ENCODE measurements at regions not wholly inside any gene's neighbourhood (a gene's known extent, or its start where the extent isn't known, plus 50 kb on each side); places are given as distances from the start of the nearest gene placed in this dataset.

DNA sequence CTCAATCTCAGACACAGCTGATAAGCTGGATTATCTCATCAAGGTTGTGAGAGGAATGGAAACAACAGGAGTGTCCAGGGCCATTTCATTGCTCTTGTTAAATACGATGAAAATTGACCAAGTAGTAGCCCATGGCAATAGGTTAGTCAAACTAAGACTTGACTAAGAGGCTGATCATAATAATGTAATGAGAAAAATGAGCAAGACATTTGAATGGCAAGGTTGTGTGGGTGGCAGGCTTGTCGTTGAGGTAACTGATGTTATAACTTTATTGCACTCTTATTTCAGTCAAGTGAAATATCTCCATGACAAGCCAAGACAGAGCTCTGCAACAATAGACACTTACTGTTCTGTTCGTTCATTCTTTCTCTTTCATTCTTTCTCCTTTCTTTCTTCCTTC is 532.0 kb downstream of the GATA3 start:
- TF ChIP-seq, protein P1, sequence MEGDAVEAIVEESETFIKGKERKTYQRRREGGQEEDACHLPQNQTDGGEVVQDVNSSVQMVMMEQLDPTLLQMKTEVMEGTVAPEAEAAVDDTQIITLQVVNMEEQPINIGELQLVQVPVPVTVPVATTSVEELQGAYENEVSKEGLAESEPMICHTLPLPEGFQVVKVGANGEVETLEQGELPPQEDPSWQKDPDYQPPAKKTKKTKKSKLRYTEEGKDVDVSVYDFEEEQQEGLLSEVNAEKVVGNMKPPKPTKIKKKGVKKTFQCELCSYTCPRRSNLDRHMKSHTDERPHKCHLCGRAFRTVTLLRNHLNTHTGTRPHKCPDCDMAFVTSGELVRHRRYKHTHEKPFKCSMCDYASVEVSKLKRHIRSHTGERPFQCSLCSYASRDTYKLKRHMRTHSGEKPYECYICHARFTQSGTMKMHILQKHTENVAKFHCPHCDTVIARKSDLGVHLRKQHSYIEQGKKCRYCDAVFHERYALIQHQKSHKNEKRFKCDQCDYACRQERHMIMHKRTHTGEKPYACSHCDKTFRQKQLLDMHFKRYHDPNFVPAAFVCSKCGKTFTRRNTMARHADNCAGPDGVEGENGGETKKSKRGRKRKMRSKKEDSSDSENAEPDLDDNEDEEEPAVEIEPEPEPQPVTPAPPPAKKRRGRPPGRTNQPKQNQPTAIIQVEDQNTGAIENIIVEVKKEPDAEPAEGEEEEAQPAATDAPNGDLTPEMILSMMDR (IDR thresholded peaks at IDR 0.05) = no peak
- TF ChIP-seq POLR2A (IDR thresholded peaks at IDR 0.05) (no peak), POLR2AphosphoS5 (IDR thresholded peaks at IDR 0.05) (no peak)
